OCI-LY3 (cell line): ENCODE measurements at regions not wholly inside any gene's neighbourhood (a gene's known extent, or its start where the extent isn't known, plus 50 kb on each side); places are given as distances from the start of the nearest gene placed in this dataset.

Source experiments
- H2AFZ ChIP-seq: fragments of 200-600, 300-600 bp; shearing (Covaris generic); 2 replicates; pipeline ENCODE4 v1.6.0; 2014; ENCODE audit warnings: antibody characterized with exemption, low read depth, low read length
- H3K27ac ChIP-seq: fragments of 200-600, 300-600 bp; sonication (generic); 2 replicates; pipeline ENCODE4 v1.5.1; 2014; ENCODE audit warnings: mild to moderate bottlenecking, low read length, moderate library complexity, mixed read lengths
- H3K27me3 ChIP-seq: fragments of 200-600, 300-600 bp; sonication (generic); 2 replicates; pipeline ENCODE4 v1.6.1; 2014; ENCODE audit warnings: low read depth, low read length, mixed read lengths
- H3K36me3 ChIP-seq: fragments of 200-600, 300-600 bp; sonication (generic); replicated peaks from 2 replicates; pipeline ENCODE3; 2014; ENCODE audit warnings: low read depth, low read length, mixed read lengths
- H3K4me1 ChIP-seq: fragments of 300-600, 200-600 bp; sonication (generic); 2 replicates; pipeline ENCODE4 v1.6.1; 2014; ENCODE audit warnings: low read length, mixed read lengths
- H3K4me2 ChIP-seq: fragments of 200-600, 300-600 bp; sonication (generic); 2 replicates; pipeline ENCODE4 v1.6.1; 2014; ENCODE audit warnings: low read length, mixed read lengths
- H3K4me3 ChIP-seq: fragments of 300-600, 200-600 bp; sonication (generic); 2 replicates; pipeline ENCODE4 v1.5.1; 2014; ENCODE audit warnings: antibody characterized with exemption, mild to moderate bottlenecking, low read length, moderate library complexity
- H3K79me2 ChIP-seq: fragments of 300-600, 200-600 bp; shearing (Covaris generic); 2 replicates; pipeline ENCODE4 v1.6.1; 2014; ENCODE audit warnings: mild to moderate bottlenecking, low read length, mixed read lengths
- H3K9ac ChIP-seq: fragments of 300-600, 200-600 bp; shearing (Covaris generic); 2 replicates; pipeline ENCODE4 v1.6.0; 2014; ENCODE audit warnings: mild to moderate bottlenecking, low read length, moderate library complexity
- H3K9me3 ChIP-seq: fragments of 200-600, 300-600 bp; shearing (Covaris generic); 2 replicates; pipeline ENCODE4 v1.6.1; 2014; ENCODE audit warnings: low read length, mixed read lengths; ENCODE audit not compliant: insufficient read depth
- H4K20me1 ChIP-seq: fragments of 200-600, 300-600 bp; sonication (generic); 2 replicates; pipeline ENCODE4 v1.6.1; 2016; ENCODE audit warnings: low read length, mixed read lengths; ENCODE audit not compliant: insufficient read depth
- EZH2phosphoT487 ChIP-seq: fragments of 200-600 bp; shearing (Covaris generic); IDR thresholded peaks from 2 replicates; pipeline ENCODE4 v1.6.1; 2018; ENCODE audit warnings: antibody characterized with exemption, mixed run types, low read depth
- TF ChIP-seq, protein P1 (sequence below): fragments of 200-600, 300-600 bp; sonication (generic); IDR thresholded peaks from 2 replicates; pipeline ENCODE4 v1.5.1; 2014; ENCODE audit warnings: antibody characterized with exemption, low read length, low read depth

DNA sequence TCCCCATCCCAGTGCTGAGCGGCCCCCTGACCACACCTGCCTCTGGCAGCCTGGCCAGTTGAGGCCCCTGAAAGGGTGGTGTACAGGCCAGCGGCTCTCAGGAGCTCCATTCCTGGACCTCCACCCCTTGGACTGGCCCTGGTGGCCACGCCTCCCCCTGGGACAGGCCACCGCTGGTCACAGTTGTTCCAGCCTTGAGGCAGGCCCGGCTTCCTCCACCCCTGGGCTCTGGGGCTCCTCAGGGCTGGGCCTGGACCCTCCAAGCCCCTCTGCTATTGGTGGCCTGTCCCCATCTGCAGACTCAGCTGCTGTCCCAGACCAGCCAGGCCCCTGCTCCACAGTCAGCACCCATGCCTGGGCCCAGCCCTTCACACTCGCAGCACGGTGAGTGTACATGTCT lies 93.2 kb upstream of the NKX1-1 start:
- TF ChIP-seq, protein P1, sequence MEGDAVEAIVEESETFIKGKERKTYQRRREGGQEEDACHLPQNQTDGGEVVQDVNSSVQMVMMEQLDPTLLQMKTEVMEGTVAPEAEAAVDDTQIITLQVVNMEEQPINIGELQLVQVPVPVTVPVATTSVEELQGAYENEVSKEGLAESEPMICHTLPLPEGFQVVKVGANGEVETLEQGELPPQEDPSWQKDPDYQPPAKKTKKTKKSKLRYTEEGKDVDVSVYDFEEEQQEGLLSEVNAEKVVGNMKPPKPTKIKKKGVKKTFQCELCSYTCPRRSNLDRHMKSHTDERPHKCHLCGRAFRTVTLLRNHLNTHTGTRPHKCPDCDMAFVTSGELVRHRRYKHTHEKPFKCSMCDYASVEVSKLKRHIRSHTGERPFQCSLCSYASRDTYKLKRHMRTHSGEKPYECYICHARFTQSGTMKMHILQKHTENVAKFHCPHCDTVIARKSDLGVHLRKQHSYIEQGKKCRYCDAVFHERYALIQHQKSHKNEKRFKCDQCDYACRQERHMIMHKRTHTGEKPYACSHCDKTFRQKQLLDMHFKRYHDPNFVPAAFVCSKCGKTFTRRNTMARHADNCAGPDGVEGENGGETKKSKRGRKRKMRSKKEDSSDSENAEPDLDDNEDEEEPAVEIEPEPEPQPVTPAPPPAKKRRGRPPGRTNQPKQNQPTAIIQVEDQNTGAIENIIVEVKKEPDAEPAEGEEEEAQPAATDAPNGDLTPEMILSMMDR: no peak
- no peak for TF ChIP-seq EZH2phosphoT487
- Histone ChIP-seq H2AFZ (no peak overlapping the region), H4K20me1 (no peaks in the 10 kb centered on the region), H3K4me2 (no peak overlapping the region), H3K79me2 (no peaks in the 10 kb centered on the region), H3K9me3 (no peaks in the 10 kb centered on the region), H3K4me3 (no peak overlapping the region), H3K9ac (no peak overlapping the region), H3K27me3 (no peaks in the 10 kb centered on the region), H3K27ac (no peak overlapping the region), H3K4me1 (no peaks in the 10 kb centered on the region), H3K36me3 (no peaks in the 10 kb centered on the region)

DNA sequence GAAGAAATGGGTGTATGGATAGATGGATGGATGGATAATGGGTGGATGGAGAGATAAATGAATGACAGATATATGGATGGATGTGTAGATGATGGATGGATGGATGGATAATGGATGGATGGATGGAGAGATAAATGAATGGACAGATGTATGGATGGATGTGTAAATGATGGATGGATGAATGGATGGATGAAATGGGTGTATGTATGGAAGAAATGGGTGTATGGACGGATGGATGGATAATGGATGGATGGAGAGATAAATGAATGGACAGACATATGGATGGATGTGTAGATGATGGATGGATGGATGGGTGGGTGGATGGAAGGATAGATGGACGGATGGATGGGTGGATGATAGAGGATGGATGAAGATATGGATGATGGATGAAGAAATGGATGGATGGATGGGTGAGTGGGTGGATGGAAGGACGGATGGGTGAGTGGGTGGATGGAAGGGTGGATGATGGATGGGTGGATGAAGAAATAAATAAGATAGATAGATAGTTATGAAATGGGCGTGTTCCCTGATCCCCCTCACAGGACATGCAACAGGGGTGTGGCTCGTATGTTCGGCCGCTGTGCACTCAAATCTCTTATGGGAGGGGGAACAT lies 91.1 kb upstream of the NKX1-1 start:
- Histone ChIP-seq H3K9me3 (no peaks in the 10 kb centered on the region), H3K36me3 (no peaks in the 10 kb centered on the region), H3K79me2 (no peaks in the 10 kb centered on the region), H3K4me2 (no peak overlapping the region), H3K9ac (no peak overlapping the region), H3K27me3 (no peaks in the 10 kb centered on the region), H3K27ac (no peak overlapping the region), H4K20me1 (no peaks in the 10 kb centered on the region), H3K4me1 (no peaks in the 10 kb centered on the region), H3K4me3 (no peak overlapping the region), H2AFZ (no peak overlapping the region)
- TF ChIP-seq, protein P1: no peak
- TF ChIP-seq EZH2phosphoT487: no peak

DNA sequence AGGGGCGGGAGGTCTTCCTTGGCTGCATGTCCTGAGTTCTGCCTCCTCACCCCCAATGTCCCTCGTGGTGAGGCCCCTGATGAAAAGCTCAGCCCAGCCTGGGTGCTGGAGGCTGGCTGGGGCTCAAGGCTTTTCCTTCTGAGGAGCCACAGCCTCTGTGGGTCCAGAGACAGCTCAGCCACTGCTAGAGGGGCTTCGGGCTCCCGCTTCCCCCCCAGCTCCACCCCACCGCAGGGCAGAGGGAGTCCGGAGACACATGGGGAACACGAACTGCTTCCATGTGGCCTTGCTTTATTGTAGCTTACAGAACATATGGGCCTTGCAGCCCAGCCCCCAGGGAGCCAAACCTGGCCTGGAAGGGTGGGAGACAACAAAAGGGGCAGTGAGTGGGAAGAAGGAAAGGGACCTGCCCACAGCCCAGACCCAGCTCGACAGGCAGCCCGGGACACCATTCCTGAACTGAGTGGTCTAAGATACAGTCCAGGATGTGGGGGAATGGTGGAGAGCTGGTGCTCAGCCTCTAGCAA lies 89.9 kb upstream of the NKX1-1 start:
- Histone ChIP-seq H3K36me3 (no peaks in the 10 kb centered on the region), H3K27ac (no peak overlapping the region), H3K27me3 (no peaks in the 10 kb centered on the region), H3K79me2 (no peaks in the 10 kb centered on the region), H3K4me3 (no peak overlapping the region), H3K9me3 (no peaks in the 10 kb centered on the region), H4K20me1 (no peaks in the 10 kb centered on the region), H3K4me2 (no peak overlapping the region), H3K9ac (no peak overlapping the region), H2AFZ (no peak overlapping the region), H3K4me1 (no peaks in the 10 kb centered on the region)
- TF ChIP-seq, protein P1: no peak
- TF ChIP-seq EZH2phosphoT487: no peak

DNA sequence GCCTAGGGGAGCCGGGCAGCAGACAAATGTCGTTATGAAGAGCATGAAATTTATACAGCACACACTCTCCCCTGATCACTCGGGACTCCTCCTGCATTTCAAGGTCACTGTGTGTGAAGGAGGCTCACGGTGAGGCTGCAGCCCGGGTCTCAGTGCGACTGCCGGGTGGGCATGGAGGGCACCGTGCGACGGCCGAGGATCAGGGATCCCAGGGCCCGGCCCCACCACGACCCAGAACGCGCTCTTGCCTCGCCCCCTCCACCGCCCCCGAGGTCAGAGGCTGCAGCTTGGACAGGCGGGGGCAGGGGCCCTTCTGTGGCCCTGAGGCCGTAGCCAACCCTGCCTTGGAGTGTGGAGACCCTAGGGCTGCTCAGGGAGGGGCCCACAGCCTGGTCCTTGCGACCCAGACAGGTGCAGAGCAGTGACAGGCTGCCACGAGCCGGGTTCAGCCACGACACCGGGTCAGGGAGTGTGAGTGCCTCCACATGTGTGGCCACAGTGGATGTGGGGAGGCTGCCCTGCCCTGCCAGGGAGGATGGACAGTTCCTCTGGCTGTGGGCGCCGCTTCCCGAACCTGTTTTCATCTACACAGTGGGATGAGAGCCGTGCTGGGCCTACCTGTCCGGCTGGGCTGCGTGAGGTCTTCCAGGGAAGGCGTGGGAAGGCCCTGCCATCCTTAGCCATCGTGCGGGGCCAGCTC lies 89.3 kb upstream of the NKX1-1 start:
- Histone ChIP-seq H3K79me2 (no peaks in the 10 kb centered on the region), H2AFZ (no peak overlapping the region), H3K36me3 (no peaks in the 10 kb centered on the region), H4K20me1 (no peaks in the 10 kb centered on the region), H3K4me1 (no peaks in the 10 kb centered on the region), H3K9me3 (no peaks in the 10 kb centered on the region), H3K27ac (no peak overlapping the region), H3K9ac (no peak overlapping the region), H3K4me2 (no peak overlapping the region), H3K27me3 (no peaks in the 10 kb centered on the region), H3K4me3 (no peak overlapping the region)
- no peak for TF ChIP-seq EZH2phosphoT487
- TF ChIP-seq, protein P1: no peak
